GM12878 (cell line): ENCODE measurements at regions not wholly inside any gene's neighbourhood (a gene's known extent, or its start where the extent isn't known, plus 50 kb on each side); places are given as distances from the start of the nearest gene placed in this dataset.

Experiments
- ATAC-seq: fragments of 200-7000 bp; cut with Tn5 transposase; 3 replicates; pipeline ENCODE4 v1.9.1; 2020; ENCODE audit warnings: mild to moderate bottlenecking, moderate library complexity
- BruUV-seq: library from RNA; stranded (reverse); fragments of 400-500 nt; replicated peaks from 2 replicates; lab custom pipeline; 2021; lab: Mats Ljungman, UMichigan
- CTCF ChIA-PET: fragments of 300-600 bp; sonication (Branson Sonifier 250); formaldehyde crosslinking; extraction: SDS; loops from one replicate; lab custom pipeline; 2021; ENCODE audit warnings: inconsistent platforms; lab: Yijun Ruan, JAX
- POLR2A ChIA-PET: fragments of 350-600 bp; formaldehyde crosslinking; extraction: SDS; loops from one replicate; lab custom pipeline; 2021; ENCODE audit warnings: inconsistent platforms; lab: Charles Lee
- RAD21 ChIA-PET: fragments of 300-600 bp; sonication (Branson Sonifier 250); formaldehyde crosslinking; loops from one replicate; lab custom pipeline; 2023; ENCODE audit warnings: antibody characterized with exemption; ENCODE audit not compliant: unreplicated experiment; lab: Charles Lee
- SMC1A ChIA-PET: fragments of 300-600 bp; sonication (Branson Sonifier 250); formaldehyde crosslinking; loops from one replicate; lab custom pipeline; 2023; ENCODE audit not compliant: unreplicated experiment, uncharacterized antibody; lab: Charles Lee
- DNase-seq: peaks from one replicate; pipeline ENCODE4 v3.0.0-alpha.2; 2011; ENCODE audit warnings: low read depth, low spot score
- FAIRE-seq: peaks from 3 replicates; lab custom pipeline; 2011; peaks lifted over from hg19 to GRCh38; lab: Jason Lieb, UNC
- H2AFZ ChIP-seq: 2 replicates; pipeline ENCODE4 v1.6.0; 2011; ENCODE audit warnings: low read depth, low read length, control low read depth; ENCODE audit not compliant: control insufficient read depth
- H3K27ac ChIP-seq: 2 replicates; pipeline ENCODE4 v1.5.1; 2011; ENCODE audit warnings: control low read depth; ENCODE audit not compliant: control insufficient read depth, insufficient read depth
- H3K27me3 ChIP-seq, 2 experiments: replicated peaks in 1 of 2; 2 replicates each; pipeline versions ENCODE4 v1.6.0 to v1.6.1; 2011; ENCODE audit warnings: low read length in 1 of 2; ENCODE audit not compliant: control insufficient read depth in 2 of 2, insufficient read depth in 2 of 2
- H3K36me3 ChIP-seq, 2 experiments: 2 replicates each; pipeline ENCODE4 v1.5.1; 2011; ENCODE audit warnings: low read length in 1 of 2; ENCODE audit not compliant: control insufficient read depth in 2 of 2, insufficient read depth in 2 of 2
- H3K4me1 ChIP-seq: 2 replicates; pipeline ENCODE4 v1.6.1; 2011; ENCODE audit warnings: mild to moderate bottlenecking, low read length, moderate library complexity, mixed read lengths; ENCODE audit not compliant: control insufficient read depth, insufficient read depth
- H3K4me2 ChIP-seq: 2 replicates; pipeline ENCODE4 v1.6.0; 2011; ENCODE audit warnings: control low read depth; ENCODE audit not compliant: control insufficient read depth, insufficient read depth
- H3K4me3 ChIP-seq: fragments of 200-600 bp; sonication (generic); 2 replicates; pipeline ENCODE4 v1.5.1; 2016
- H3K79me2 ChIP-seq: 2 replicates; pipeline ENCODE4 v1.6.0; 2011; ENCODE audit warnings: low read length; ENCODE audit not compliant: control insufficient read depth, insufficient read depth
- H3K9ac ChIP-seq: 2 replicates; pipeline ENCODE4 v1.8.0; 2011; ENCODE audit warnings: low read length, control low read depth, mixed read lengths; ENCODE audit not compliant: control insufficient read depth, insufficient read depth
- H3K9me3 ChIP-seq: replicated peaks from 3 replicates; pipeline ENCODE4 v1.5.1; 2011; ENCODE audit warnings: mild to moderate bottlenecking, low read length; ENCODE audit not compliant: control insufficient read depth, insufficient read depth
- H4K20me1 ChIP-seq: 2 replicates; pipeline ENCODE4 v1.6.0; 2011; ENCODE audit not compliant: control insufficient read depth, insufficient read depth
- CBX3 ChIP-seq: fragments of 200-600 bp; sonication (generic); IDR thresholded peaks from 2 replicates; pipeline ENCODE4 v1.6.1; 2016; ENCODE audit warnings: low read depth, borderline replicate concordance
- CREM ChIP-seq: IDR thresholded peaks from 2 replicates; pipeline ENCODE4 v1.6.1; 2014; ENCODE audit warnings: antibody characterized with exemption, low read depth
- GABPA ChIP-seq: IDR thresholded peaks from 2 replicates; pipeline ENCODE4 v1.6.1; 2014; ENCODE audit warnings: antibody characterized with exemption, low read depth, mild to moderate bottlenecking, inconsistent platforms
- IKZF2 ChIP-seq, 2 experiments: fragments of 450-650 bp; IDR thresholded peaks; 2 replicates each; pipeline ENCODE4 v1.6.1; 2017; ENCODE audit warnings: mild to moderate bottlenecking in 2 of 2, moderate library complexity in 2 of 2
- KLF5 ChIP-seq: fragments of 450-650 bp; IDR thresholded peaks from 2 replicates; pipeline ENCODE4 v1.6.1; 2014; ENCODE audit warnings: mild to moderate bottlenecking; ENCODE audit not compliant: partially characterized antibody
- PAX5 ChIP-seq: IDR thresholded peaks from 2 replicates; pipeline ENCODE4 v1.6.1; 2011; ENCODE audit warnings: low read depth, low read length, borderline replicate concordance
- POLR2AphosphoS5 ChIP-seq: IDR thresholded peaks from 2 replicates; pipeline ENCODE4 v1.6.1; 2011; ENCODE audit warnings: mild to moderate bottlenecking, low read length, inconsistent platforms
- RFX5 ChIP-seq: IDR thresholded peaks from 2 replicates; pipeline ENCODE4 v1.6.1; 2011; ENCODE audit warnings: low read depth, low read length, improper control_type of control experiment
- SMAD1 ChIP-seq: fragments of 450-650 bp; IDR thresholded peaks from 2 replicates; pipeline ENCODE4 v1.6.1; 2018; ENCODE audit warnings: mild to moderate bottlenecking, low read depth; ENCODE audit not compliant: partially characterized antibody
- SUPT20H ChIP-seq: IDR thresholded peaks from 2 replicates; pipeline ENCODE4 v1.6.1; 2011; ENCODE audit warnings: low read depth, mild to moderate bottlenecking, low read length, moderate library complexity, borderline replicate concordance; ENCODE audit not compliant: control insufficient read depth
- TCF3 ChIP-seq: IDR thresholded peaks from 2 replicates; pipeline ENCODE4 v1.6.1; 2012; ENCODE audit warnings: low read depth, mild to moderate bottlenecking, low read length, borderline replicate concordance; ENCODE audit not compliant: insufficient read depth
- ZNF384 ChIP-seq: IDR thresholded peaks from 2 replicates; pipeline ENCODE4 v1.6.1; 2012; ENCODE audit warnings: low read depth, mild to moderate bottlenecking, low read length, improper control_type of control experiment, borderline replicate concordance
- WGBS: methylation state at CpG from one replicate; pipeline ENCODE4 v1.1.6; 2016; ENCODE audit warnings: low lambda C conversion rate; ENCODE audit not compliant: insufficient replicate concordance, insufficient coverage; ENCODE audit errors: missing lambda C conversion rate; 5-methylcytosine and 5-hydroxymethylcytosine counted together
- in situ Hi-C: fragments of 300-500 bp; cut with MboI; formaldehyde crosslinking; loops from 9 replicates; pipeline ENCODE4 v1.14.3; 2018; ENCODE audit warnings: mixed read lengths
- intact Hi-C: fragments of 100-400 bp; cut with micrococcal nuclease; formaldehyde crosslinking; loops from one replicate; pipeline ENCODE4 v1.14.2; 2022; ENCODE audit not compliant: unreplicated experiment
- TF ChIP-seq, protein P1 (sequence below): IDR thresholded peaks from 2 replicates; pipeline ENCODE4 v1.6.1; 2011; ENCODE audit warnings: low read depth, mild to moderate bottlenecking, low read length, moderate library complexity, borderline replicate concordance; ENCODE audit errors: extremely low read depth

DNA sequence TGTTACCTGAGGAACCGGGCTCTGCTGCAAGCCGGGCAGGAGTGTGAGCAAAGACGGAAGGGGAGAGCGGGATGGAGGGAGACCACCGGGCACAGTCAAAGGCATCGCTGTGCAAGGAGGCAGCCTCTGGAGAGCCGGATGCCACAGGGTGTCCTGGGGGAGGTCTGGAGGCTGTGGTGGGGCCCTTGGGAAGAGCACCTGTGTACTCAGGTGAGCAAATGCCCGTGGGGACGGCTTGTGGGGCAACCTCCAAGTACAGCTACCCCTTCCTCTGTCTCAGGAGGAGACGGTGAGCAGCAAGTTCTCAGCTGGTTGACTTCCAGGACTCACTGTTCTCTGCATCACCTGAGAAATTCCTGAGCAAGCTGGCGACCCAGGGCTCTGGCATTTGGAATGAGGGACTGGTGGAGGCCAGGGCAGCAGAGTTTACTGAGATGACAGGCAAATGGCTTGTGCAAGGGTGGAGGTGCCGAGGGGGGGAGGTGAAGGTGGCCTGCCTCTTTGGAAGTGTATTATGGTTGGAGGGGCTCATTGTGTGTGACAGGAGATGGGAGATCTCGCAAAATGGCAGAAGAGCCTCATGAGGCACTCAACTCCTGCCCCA is 345.2 kb upstream of the SHH start:
- H2AFZ ChIP-seq = no peak overlapping the region
- CTCF ChIA-PET = interaction anchor here (0.6 to 0.7 kb wide), 2 partner anchors 88 to 250 kb away, joined by 3 to 4 read pairs; no protein-coding TSS in a partner anchor
- RAD21 ChIA-PET = no interaction called here
- SMC1A ChIA-PET = no interaction called here
- H3K9ac ChIP-seq = no peak overlapping the region
- no peak overlapping the region for H3K4me3 ChIP-seq
- H3K4me1 ChIP-seq = no peaks in the 10 kb centered on the region
- 58% methylated on average over 13 of the region's 13 CpGs for WGBS
- POLR2A ChIA-PET = no interaction called here
- H4K20me1 ChIP-seq = no peaks in the 10 kb centered on the region
- H3K27me3 ChIP-seq = no peaks in the 10 kb centered on the region
- H3K79me2 ChIP-seq = no peaks in the 10 kb centered on the region
- no peak overlapping the region for H3K4me2 ChIP-seq
- no peak for ATAC-seq
- DNase-seq = no peak
- BruUV-seq = no TSS peak
- in situ Hi-C loops (no loop called here), intact Hi-C loops (loop anchor here (10.0 kb wide), 1 partner anchor 343 kb away; the partner anchor contains the start of gene SHH)
- TF ChIP-seq CBX3 (no peak), ZNF384 (no peak), CREM (no peak), POLR2AphosphoS5 (no peak), SMAD1 (no peak), GABPA (no peak), IKZF2 (IDR thresholded peaks at IDR 0.05) (no peak), SUPT20H (no peak), PAX5 (no peak), RFX5 (no peak), TCF3 (no peak), KLF5 (no peak)
- TF ChIP-seq, protein P1, sequence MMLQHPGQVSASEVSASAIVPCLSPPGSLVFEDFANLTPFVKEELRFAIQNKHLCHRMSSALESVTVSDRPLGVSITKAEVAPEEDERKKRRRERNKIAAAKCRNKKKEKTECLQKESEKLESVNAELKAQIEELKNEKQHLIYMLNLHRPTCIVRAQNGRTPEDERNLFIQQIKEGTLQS = no peak
- no peak overlapping the region for H3K27ac ChIP-seq
- H3K36me3 ChIP-seq = no peaks in the 10 kb centered on the region
- no peaks in the 10 kb centered on the region for H3K9me3 ChIP-seq
- no peak for FAIRE-seq
